ENCODE measurements at regions not wholly inside any gene's neighbourhood (a gene's known extent, or its start where the extent isn't known, plus 50 kb on each side); places are given as distances from the start of the nearest gene placed in this dataset.

DNA sequence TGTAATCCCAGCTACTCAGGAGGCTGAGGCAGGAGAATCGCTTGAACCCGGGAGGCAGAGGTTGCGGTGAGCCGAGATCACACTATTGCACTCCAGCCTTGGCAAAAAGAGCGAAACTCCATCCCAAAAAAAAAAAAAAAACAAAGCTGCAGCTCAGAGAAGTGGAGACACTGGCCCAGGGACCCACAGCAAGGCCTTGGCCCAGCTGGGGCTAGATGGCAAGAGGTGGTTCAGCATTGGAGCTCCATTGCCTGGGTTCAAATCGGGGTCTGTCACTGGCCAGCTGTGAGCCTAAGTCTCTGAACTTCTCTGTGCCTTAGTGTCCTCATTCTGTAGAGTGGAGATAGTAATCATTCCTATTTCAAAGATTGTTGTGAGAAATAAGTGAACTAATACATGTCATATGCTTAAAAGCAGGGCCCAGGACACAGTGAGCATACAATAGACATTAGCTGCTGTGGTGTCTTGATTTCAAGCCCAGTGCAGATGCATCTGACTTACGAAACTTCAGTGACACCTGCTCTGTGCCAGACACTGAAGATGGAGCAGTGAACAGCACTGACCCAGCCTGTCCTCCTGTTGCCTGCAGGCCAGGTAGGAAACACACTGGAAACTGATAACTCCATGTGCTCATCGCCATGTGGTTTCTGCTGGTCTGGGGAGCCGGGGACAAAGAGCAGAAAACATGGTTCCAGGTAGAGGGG lies 127.7 kb downstream of the C9orf50 start:
- peak overlapping the region; percentile 97 to 100 (median 98) for H3K27ac ChIP-seq (replicated peaks in 1 of 4)
- DNase-seq (ENCODE audit: extremely low spot score), result no peak
- H3K4me3 ChIP-seq, result no peak overlapping the region
- H3K36me3 ChIP-seq, result peaks cover 0 to 20% (median 10%) of the 10 kb centered on the region in 4 donors
- peaks cover 65 to 98% (median 94%) of the 10 kb centered on the region in 4 donors for H3K4me1 ChIP-seq
- H3K9me3 ChIP-seq, result no peaks in the 10 kb centered on the region
- intact Hi-C loops (cut with DNase I), result no loop called here
- WGBS, result 85% methylated on average over 9 of the region's 9 CpGs
- TF ChIP-seq POLR2A (IDR thresholded peaks at IDR 0.05; ENCODE audit: low read depth) (no peak), EP300 (IDR thresholded peaks at IDR 0.05) (no peak), POLR2AphosphoS5 (IDR thresholded peaks at IDR 0.05) (no peak)
- TF ChIP-seq, protein P1, sequence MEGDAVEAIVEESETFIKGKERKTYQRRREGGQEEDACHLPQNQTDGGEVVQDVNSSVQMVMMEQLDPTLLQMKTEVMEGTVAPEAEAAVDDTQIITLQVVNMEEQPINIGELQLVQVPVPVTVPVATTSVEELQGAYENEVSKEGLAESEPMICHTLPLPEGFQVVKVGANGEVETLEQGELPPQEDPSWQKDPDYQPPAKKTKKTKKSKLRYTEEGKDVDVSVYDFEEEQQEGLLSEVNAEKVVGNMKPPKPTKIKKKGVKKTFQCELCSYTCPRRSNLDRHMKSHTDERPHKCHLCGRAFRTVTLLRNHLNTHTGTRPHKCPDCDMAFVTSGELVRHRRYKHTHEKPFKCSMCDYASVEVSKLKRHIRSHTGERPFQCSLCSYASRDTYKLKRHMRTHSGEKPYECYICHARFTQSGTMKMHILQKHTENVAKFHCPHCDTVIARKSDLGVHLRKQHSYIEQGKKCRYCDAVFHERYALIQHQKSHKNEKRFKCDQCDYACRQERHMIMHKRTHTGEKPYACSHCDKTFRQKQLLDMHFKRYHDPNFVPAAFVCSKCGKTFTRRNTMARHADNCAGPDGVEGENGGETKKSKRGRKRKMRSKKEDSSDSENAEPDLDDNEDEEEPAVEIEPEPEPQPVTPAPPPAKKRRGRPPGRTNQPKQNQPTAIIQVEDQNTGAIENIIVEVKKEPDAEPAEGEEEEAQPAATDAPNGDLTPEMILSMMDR (IDR thresholded peaks at IDR 0.05), result no peak
- no peaks in the 10 kb centered on the region for H3K27me3 ChIP-seq

GRCh38 chr9:129491487-129491855 lies 129.4 kb downstream of the C9orf50 start:
- 26% methylated on average over 8 of the region's 8 CpGs for WGBS
- no peak for DNase-seq (ENCODE audit: extremely low spot score)
- no peaks in the 10 kb centered on the region for H3K27me3 ChIP-seq
- peak overlapping the region; percentile 97 to 100 (median 98) for H3K27ac ChIP-seq (replicated peaks in 1 of 4)
- peak overlapping the region; percentile 59 to 62 (median 62) for H3K4me3 ChIP-seq
- intact Hi-C loops (cut with DNase I), result loop anchor here (2.0 kb wide), 1 partner anchor 317 kb away; no protein-coding TSS in a partner anchor
- peaks cover 68 to 100% (median 97%) of the 10 kb centered on the region in 4 donors for H3K4me1 ChIP-seq
- H3K9me3 ChIP-seq, result no peaks in the 10 kb centered on the region
- TF ChIP-seq, protein P1 (IDR thresholded peaks at IDR 0.05), result no peak
- TF ChIP-seq POLR2AphosphoS5 (IDR thresholded peaks at IDR 0.05), result peak in 1 of 2 donors; percentile 89
- peaks cover 0 to 20% (median 10%) of the 10 kb centered on the region in 4 donors for H3K36me3 ChIP-seq

DNA sequence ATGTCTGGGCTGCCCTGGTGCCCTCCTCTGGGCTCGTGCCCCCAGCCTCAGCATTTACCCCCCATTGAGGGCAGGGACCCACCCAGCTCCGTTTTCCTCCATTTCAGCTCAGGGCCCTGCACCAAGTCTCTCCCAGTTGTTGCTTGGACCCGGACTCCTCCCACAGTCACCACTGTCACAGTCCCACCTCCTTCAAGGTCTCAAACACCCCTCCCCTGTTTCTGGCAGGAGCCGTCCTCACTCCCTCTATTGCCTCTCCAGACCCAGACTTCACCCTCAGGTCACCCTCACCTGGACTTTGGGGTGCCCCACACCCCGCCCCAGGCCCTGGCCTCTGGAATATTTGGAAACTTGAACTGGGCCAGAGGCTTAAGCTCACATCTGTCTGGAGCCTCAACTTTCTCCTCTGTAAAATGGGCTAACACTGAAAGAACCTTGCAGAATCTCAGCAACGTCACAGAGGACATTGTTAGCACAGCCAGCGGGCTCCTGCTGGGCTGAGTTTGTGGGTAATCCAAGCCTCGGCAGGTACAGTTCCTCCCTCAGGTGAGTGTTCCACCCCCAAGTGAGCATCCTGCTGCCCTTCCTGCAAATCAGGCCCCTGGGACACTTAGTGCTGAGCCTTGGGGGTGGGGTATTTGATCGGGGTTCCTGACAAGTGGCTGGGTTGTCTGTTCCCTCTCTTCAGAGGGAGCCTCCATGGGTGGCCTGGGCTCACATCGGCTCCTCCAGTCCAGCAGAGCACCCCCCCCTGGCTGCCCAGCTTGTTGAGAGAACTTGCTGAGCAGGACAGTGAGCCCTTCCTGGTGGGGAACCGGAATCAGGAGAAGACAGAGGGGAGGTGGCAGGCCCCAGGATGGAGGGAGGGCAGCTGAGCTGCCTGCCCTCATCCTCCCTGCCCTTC lies 130.1 kb downstream of the C9orf50 start:
- intact Hi-C loops (cut with DNase I), result loop anchor here (2.0 kb wide), 1 partner anchor 316 kb away; no protein-coding TSS in a partner anchor
- peak overlapping the region; percentile 97 to 100 (median 98) for H3K27ac ChIP-seq (replicated peaks in 1 of 4)
- DNase-seq (ENCODE audit: extremely low spot score), result no peak
- H3K27me3 ChIP-seq, result no peaks in the 10 kb centered on the region
- H3K4me3 ChIP-seq, result peak overlapping the region; percentile 59 to 62 (median 62)
- peaks cover 0 to 20% (median 10%) of the 10 kb centered on the region in 4 donors for H3K36me3 ChIP-seq
- no peaks in the 10 kb centered on the region for H3K9me3 ChIP-seq
- peaks cover 74 to 100% (median 97%) of the 10 kb centered on the region in 4 donors for H3K4me1 ChIP-seq
- 32% methylated on average over 10 of the region's 11 CpGs for WGBS
- TF ChIP-seq POLR2A (IDR thresholded peaks at IDR 0.05; ENCODE audit: low read depth) (peak; percentile 20), POLR2AphosphoS5 (IDR thresholded peaks at IDR 0.05) (no peak)
- TF ChIP-seq, protein P1 (IDR thresholded peaks at IDR 0.05), result no peak

DNA sequence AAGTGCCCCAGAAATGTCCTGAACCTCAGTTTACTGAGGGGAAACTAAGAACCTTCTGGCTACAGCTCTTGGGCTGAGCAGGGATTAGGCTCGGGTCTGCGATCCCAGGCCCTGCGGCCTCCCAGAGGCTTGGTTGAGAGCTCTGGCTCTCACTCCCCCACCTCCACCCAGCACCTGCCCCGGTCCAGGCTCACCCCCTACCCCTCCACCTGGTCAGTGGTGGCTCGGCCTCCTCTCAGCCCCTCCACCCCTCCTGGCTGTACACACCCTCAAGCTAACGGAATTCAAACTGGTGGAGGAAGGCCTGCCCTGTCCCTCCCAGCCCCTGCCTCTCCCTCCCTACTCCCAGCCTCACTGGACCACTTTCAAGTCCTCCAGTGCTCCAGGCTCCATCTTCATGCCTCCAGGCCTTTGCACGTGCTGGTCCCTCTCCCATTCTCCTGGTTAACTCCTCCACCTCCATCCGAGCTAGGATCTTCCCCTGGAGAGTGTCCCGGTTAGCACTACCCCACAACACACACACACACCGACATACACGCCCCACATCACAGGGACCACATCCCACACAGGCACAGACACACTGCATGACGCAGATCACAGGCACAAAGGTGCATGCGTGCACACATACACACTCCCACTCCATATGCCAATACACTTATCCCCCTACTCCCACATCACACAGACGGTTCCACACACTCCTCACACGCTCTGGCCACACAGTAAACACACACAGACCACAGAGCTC lies 130.9 kb downstream of the C9orf50 start:
- intact Hi-C loops (cut with DNase I), result loop anchor here (2.0 kb wide), 1 partner anchor 315 kb away; no protein-coding TSS in a partner anchor
- no peak for DNase-seq (ENCODE audit: extremely low spot score)
- Histone ChIP-seq H3K4me3 (peak overlapping the region; percentile 59 to 62 (median 62)), H3K27ac (replicated peaks in 1 of 4) (peak overlapping the region; percentile 97 to 100 (median 98)), H3K36me3 (peaks cover 0 to 20% (median 10%) of the 10 kb centered on the region in 4 donors), H3K9me3 (no peaks in the 10 kb centered on the region), H3K27me3 (no peaks in the 10 kb centered on the region), H3K4me1 (peaks cover 78 to 100% (median 97%) of the 10 kb centered on the region in 4 donors)
- 24% methylated on average over 14 of the region's 15 CpGs for WGBS
- peak in 1 of 2 donors; percentile 35 for TF ChIP-seq POLR2AphosphoS5 (IDR thresholded peaks at IDR 0.05)
- TF ChIP-seq POLR2A (IDR thresholded peaks at IDR 0.05; ENCODE audit: low read depth), result no peak

Data from esophagus muscularis mucosa (tissue), 4 donors.